Natural killer cell treated with Interleukin-12 subunit alpha and Interleukin-12 subunit beta and Interleukin-15 and Interleukin-18, amount 100 ng/mL, for 72 hours (primary cell): ENCODE measurements at regions not wholly inside any gene's neighbourhood (a gene's known extent, or its start where the extent isn't known, plus 50 kb on each side); places are given as distances from the start of the nearest gene placed in this dataset.
"Not testable (repeated sequence)": the region's sequence is repeated elsewhere in the genome, so short reads cannot be mapped to it uniquely, and the experiment has no call there.

Source experiments
- ATAC-seq, 2 donors: fragments of 150-1000 bp; cut with Tn5 transposase in 1 of 2; sonication (Bioruptor Pico), chemical (Tn5 transposase) in 1 of 2; 2 replicates each; pipeline ENCODE4 v1.10.0; 2021
- DNase-seq: peaks from one replicate; pipeline ENCODE4 v3.0.0; 2022; ENCODE audit warnings: low spot score
- H3K27ac Mint-ChIP-seq, 2 donors: 1 replicate in 1 of 2; 2 replicates in 1 of 2; pipeline ENCODE4 v1.8.0; 2022; ENCODE audit warnings: mixed read lengths in 2 of 2, mild to moderate bottlenecking in 1 of 2, moderate library complexity in 1 of 2
- H3K27me3 Mint-ChIP-seq, 2 donors: 1 replicate in 1 of 2; 2 replicates in 1 of 2; pipeline ENCODE4 v1.8.0; 2022; ENCODE audit warnings: mixed read lengths in 2 of 2
- H3K36me3 Mint-ChIP-seq: one replicate; pipeline ENCODE4 v1.8.0; 2022; ENCODE audit warnings: mixed read lengths
- H3K4me1 Mint-ChIP-seq, 2 donors: 1 replicate in 1 of 2; 2 replicates in 1 of 2; pipeline ENCODE4 v1.8.0; 2022; ENCODE audit warnings: low read depth in 2 of 2, mixed read lengths in 2 of 2, mild to moderate bottlenecking in 1 of 2
- H3K4me3 Mint-ChIP-seq: one replicate; pipeline ENCODE4 v1.8.0; 2022; ENCODE audit warnings: mixed read lengths
- H3K9me3 Mint-ChIP-seq: 2 replicates; pipeline ENCODE4 v1.8.0; 2022; ENCODE audit warnings: mixed read lengths

GRCh38 chr3:177686671-177687070 is 489.4 kb upstream of the TBL1XR1 start:
- peaks cover 24 to 29% of the 10 kb centered on the region in 2 donors for H3K4me1 Mint-ChIP-seq
- ATAC-seq, result no peak
- DNase-seq, result no peak
- peaks cover under 1% of the 10 kb centered on the region for H3K9me3 Mint-ChIP-seq
- peaks cover 2% of the 10 kb centered on the region for H3K36me3 Mint-ChIP-seq
- H3K27me3 Mint-ChIP-seq, result peaks cover 0 to 2% of the 10 kb centered on the region in 2 donors
- peak overlapping the region in 1 of 2 donors; percentile 54 for H3K27ac Mint-ChIP-seq
- no peak overlapping the region for H3K4me3 Mint-ChIP-seq

GRCh38 chr3:177687291-177687690 is 490.0 kb upstream of the TBL1XR1 start:
- DNase-seq, result no peak
- Mint-ChIP-seq H3K4me1 (peaks cover 18 to 23% of the 10 kb centered on the region in 2 donors), H3K27me3 (peaks cover 0 to 2% of the 10 kb centered on the region in 2 donors), H3K27ac (no peak overlapping the region), H3K36me3 (no peaks in the 10 kb centered on the region), H3K9me3 (no peaks in the 10 kb centered on the region), H3K4me3 (no peak overlapping the region)
- no peak for ATAC-seq

- DNase-seq (no peak), ATAC-seq (no peak)
- no peaks in the 10 kb centered on the region for H3K9me3 Mint-ChIP-seq
- H3K4me3 Mint-ChIP-seq, result no peak overlapping the region
- peaks cover 9 to 14% of the 10 kb centered on the region in 2 donors for H3K4me1 Mint-ChIP-seq
- H3K27me3 Mint-ChIP-seq, result peaks cover 0 to 2% of the 10 kb centered on the region in 2 donors
- no peaks in the 10 kb centered on the region for H3K36me3 Mint-ChIP-seq
- no peak overlapping the region for H3K27ac Mint-ChIP-seq
Measured at GRCh38 chr3:177688152-177688551, 490.9 kb upstream of the TBL1XR1 start.

GRCh38 chr3:177689077-177689476 is 491.8 kb upstream of the TBL1XR1 start:
- Mint-ChIP-seq H3K27me3 (peaks cover 0 to 2% of the 10 kb centered on the region in 2 donors), H3K4me1 (peaks cover under 1 to 10% of the 10 kb centered on the region in 2 donors), H3K4me3 (no peak overlapping the region), H3K9me3 (no peaks in the 10 kb centered on the region), H3K27ac (no peak overlapping the region), H3K36me3 (no peaks in the 10 kb centered on the region)
- DNase-seq, result no peak
- ATAC-seq, result no peak

GRCh38 chr3:177689869-177690268 is 492.6 kb upstream of the TBL1XR1 start:
- no peak for DNase-seq
- H3K27me3 Mint-ChIP-seq, result peaks cover 0 to 2% of the 10 kb centered on the region in 2 donors
- no peak for ATAC-seq
- peaks cover 0 to 13% of the 10 kb centered on the region in 2 donors for H3K4me1 Mint-ChIP-seq
- no peak overlapping the region for H3K27ac Mint-ChIP-seq
- no peak overlapping the region for H3K4me3 Mint-ChIP-seq
- H3K9me3 Mint-ChIP-seq, result no peaks in the 10 kb centered on the region
- H3K36me3 Mint-ChIP-seq, result no peaks in the 10 kb centered on the region

- DNase-seq (no peak), ATAC-seq (no peak)
- Mint-ChIP-seq H3K36me3 (no peaks in the 10 kb centered on the region), H3K4me1 (peaks cover 0 to 9% of the 10 kb centered on the region in 2 donors), H3K9me3 (no peaks in the 10 kb centered on the region), H3K4me3 (no peak overlapping the region), H3K27me3 (peaks cover 0 to 2% of the 10 kb centered on the region in 2 donors), H3K27ac (no peak overlapping the region)
Measured at GRCh38 chr3:177690306-177690705, 493.0 kb upstream of the TBL1XR1 start.

GRCh38 chr3:177692304-177692975 is 495.2 kb upstream of the TBL1XR1 start:
- Mint-ChIP-seq H3K4me1 (peaks cover 0 to 8% of the 10 kb centered on the region in 2 donors), H3K27ac (no peak overlapping the region), H3K36me3 (peaks cover 8% of the 10 kb centered on the region), H3K9me3 (no peaks in the 10 kb centered on the region), H3K27me3 (peaks cover 0 to 2% of the 10 kb centered on the region in 2 donors), H3K4me3 (no peak overlapping the region)
- DNase-seq, result no peak
- no peak for ATAC-seq

GRCh38 chr3:177693616-177694264 is 496.5 kb upstream of the TBL1XR1 start:
- Mint-ChIP-seq H3K4me1 (peaks cover 0 to 8% of the 10 kb centered on the region in 2 donors), H3K27me3 (no peaks in the 10 kb centered on the region), H3K4me3 (no peak overlapping the region), H3K27ac (no peak overlapping the region), H3K9me3 (no peaks in the 10 kb centered on the region), H3K36me3 (peaks cover 8% of the 10 kb centered on the region)
- no peak for ATAC-seq
- no peak for DNase-seq

GRCh38 chr3:177694316-177694715 is 497.0 kb upstream of the TBL1XR1 start:
- Mint-ChIP-seq H3K9me3 (no peaks in the 10 kb centered on the region), H3K4me3 (no peak overlapping the region), H3K4me1 (peaks cover 0 to 8% of the 10 kb centered on the region in 2 donors), H3K27ac (no peak overlapping the region), H3K36me3 (peaks cover 8% of the 10 kb centered on the region), H3K27me3 (no peaks in the 10 kb centered on the region)
- ATAC-seq (no peak), DNase-seq (no peak)

GRCh38 chr3:177694951-177695350 is 497.7 kb upstream of the TBL1XR1 start:
- H3K4me1 Mint-ChIP-seq, result peaks cover 0 to 8% of the 10 kb centered on the region in 2 donors
- H3K9me3 Mint-ChIP-seq, result no peaks in the 10 kb centered on the region
- H3K4me3 Mint-ChIP-seq, result no peak overlapping the region
- ATAC-seq (no peak), DNase-seq (no peak)
- H3K36me3 Mint-ChIP-seq, result peaks cover 8% of the 10 kb centered on the region
- H3K27ac Mint-ChIP-seq, result no peak overlapping the region
- H3K27me3 Mint-ChIP-seq, result no peaks in the 10 kb centered on the region

GRCh38 chr3:177700117-177700516 is 502.8 kb upstream of the TBL1XR1 start:
- H3K4me3 Mint-ChIP-seq, result no peak overlapping the region
- H3K36me3 Mint-ChIP-seq, result peaks cover 8% of the 10 kb centered on the region
- no peaks in the 10 kb centered on the region for H3K27me3 Mint-ChIP-seq
- H3K27ac Mint-ChIP-seq, result no peak overlapping the region
- no peak for ATAC-seq
- no peak for DNase-seq
- H3K4me1 Mint-ChIP-seq, result peaks cover 11 to 12% of the 10 kb centered on the region in 2 donors
- H3K9me3 Mint-ChIP-seq, result no peaks in the 10 kb centered on the region

- no peak overlapping the region for H3K4me3 Mint-ChIP-seq
- no peak overlapping the region for H3K27ac Mint-ChIP-seq
- H3K36me3 Mint-ChIP-seq, result no peaks in the 10 kb centered on the region
- no peaks in the 10 kb centered on the region for H3K27me3 Mint-ChIP-seq
- peaks cover 11 to 12% of the 10 kb centered on the region in 2 donors for H3K4me1 Mint-ChIP-seq
- ATAC-seq (peak; percentile 63 to 87), DNase-seq (no peak)
- no peaks in the 10 kb centered on the region for H3K9me3 Mint-ChIP-seq
Measured at GRCh38 chr3:177703788-177704187, 506.5 kb upstream of the TBL1XR1 start.

GRCh38 chr3:177705976-177706823 is 508.9 kb upstream of the TBL1XR1 start:
- Mint-ChIP-seq H3K9me3 (no peaks in the 10 kb centered on the region), H3K36me3 (no peaks in the 10 kb centered on the region), H3K4me3 (no peak overlapping the region), H3K27me3 (no peaks in the 10 kb centered on the region), H3K4me1 (peaks cover 11 to 12% of the 10 kb centered on the region in 2 donors), H3K27ac (no peak overlapping the region)
- DNase-seq (no peak), ATAC-seq (no peak)

GRCh38 chr3:177709470-177709869 is 512.2 kb upstream of the TBL1XR1 start:
- not testable (repeated sequence) for H3K36me3 Mint-ChIP-seq, H3K4me1 Mint-ChIP-seq, H3K9me3 Mint-ChIP-seq, H3K4me3 Mint-ChIP-seq, DNase-seq, H3K27ac Mint-ChIP-seq, H3K27me3 Mint-ChIP-seq, ATAC-seq
